ENCODE measurements at regions not wholly inside any gene's neighbourhood (a gene's known extent, or its start where the extent isn't known, plus 50 kb on each side); places are given as distances from the start of the nearest gene placed in this dataset.

- no peak for TF ChIP-seq CTCF (IDR thresholded peaks at IDR 0.05)
- Histone ChIP-seq H3K4me3 (no peak overlapping the region), H3K27ac (no peak overlapping the region), H3K27me3 (ENCODE audit: insufficient read depth in 3 of 3, low read length in 2 of 3) (no peaks in the 10 kb centered on the region), H3K4me1 (peaks cover 11% of the 10 kb centered on the region), H3K9me3 (peaks cover 10% of the 10 kb centered on the region), H3K36me3 (ENCODE audit: insufficient read depth in 1 of 2, low read depth in 1 of 2) (no peaks in the 10 kb centered on the region)
- intact Hi-C loops (cut with DNase I): loop anchor here in 1 of 2 donors (5.0 kb wide), 1 partner anchor 37 kb away; no protein-coding TSS in a partner anchor
- ATAC-seq (no peak), DNase-seq (no peak)
These were observed 409.2 kb downstream of the NFIB start for GRCh38 chr9:13904746-13905145.

- 84 to 89% (median 86%) methylated on average over 4 of the region's 4 CpGs for WGBS, 3 donors
These were observed 409.6 kb downstream of the NFIB start for GRCh38 chr9:13904311-13904710.

GRCh38 chr9:13902286-13903066, 411.5 kb downstream of the NFIB start:
- Histone ChIP-seq H3K9me3 (peaks cover 10% of the 10 kb centered on the region), H3K4me3 (no peak overlapping the region), H3K36me3 (ENCODE audit: insufficient read depth in 1 of 2, low read depth in 1 of 2) (no peaks in the 10 kb centered on the region), H3K27me3 (ENCODE audit: insufficient read depth in 3 of 3, low read length in 2 of 3) (no peaks in the 10 kb centered on the region), H3K4me1 (peaks cover 12% of the 10 kb centered on the region), H3K27ac (no peak overlapping the region)
- no peak for TF ChIP-seq CTCF (IDR thresholded peaks at IDR 0.05)
- DNase-seq (no peak), ATAC-seq (no peak)
- intact Hi-C loops (cut with DNase I): loop anchor here in 1 of 2 donors (5.0 kb wide), 1 partner anchor 35 kb away; no protein-coding TSS in a partner anchor

More at GRCh38 chr9:13904311-13904710, 409.6 kb downstream of the NFIB start:
- H3K4me1 ChIP-seq: peaks cover 11% of the 10 kb centered on the region
- no peak for TF ChIP-seq CTCF (IDR thresholded peaks at IDR 0.05)
- no peak overlapping the region for H3K27ac ChIP-seq
- H3K4me3 ChIP-seq: no peak overlapping the region
- ATAC-seq (no peak), DNase-seq (no peak)
- no peaks in the 10 kb centered on the region for H3K36me3 ChIP-seq (ENCODE audit: insufficient read depth in 1 of 2, low read depth in 1 of 2)
- intact Hi-C loops (cut with DNase I): loop anchor here in 1 of 2 donors (5.0 kb wide), 1 partner anchor 37 kb away; no protein-coding TSS in a partner anchor
- H3K9me3 ChIP-seq: peaks cover 10% of the 10 kb centered on the region
- no peaks in the 10 kb centered on the region for H3K27me3 ChIP-seq (ENCODE audit: insufficient read depth in 3 of 3, low read length in 2 of 3)

GRCh38 chr9:13901176-13901575, 412.8 kb downstream of the NFIB start:
- Histone ChIP-seq H3K4me1 (peaks cover 19% of the 10 kb centered on the region), H3K4me3 (no peak overlapping the region), H3K27ac (peak overlapping the region; percentile 32), H3K27me3 (ENCODE audit: insufficient read depth in 3 of 3, low read length in 2 of 3) (no peaks in the 10 kb centered on the region), H3K36me3 (ENCODE audit: insufficient read depth in 1 of 2, low read depth in 1 of 2) (no peaks in the 10 kb centered on the region), H3K9me3 (peaks cover 6% of the 10 kb centered on the region)
- intact Hi-C loops (cut with DNase I): loop anchor here in 1 of 2 donors (5.0 kb wide), 1 partner anchor 34 kb away; no protein-coding TSS in a partner anchor
- WGBS, 3 donors: 39 to 80% (median 52%) methylated on average over 3 of the region's 3 CpGs
- TF ChIP-seq CTCF (IDR thresholded peaks at IDR 0.05): no peak
- no peak for DNase-seq
- ATAC-seq: peak in 3 of 4 donors; percentile 53 to 59 (median 58)
